HG03432 (cell line): ENCODE measurements at regions not wholly inside any gene's neighbourhood (a gene's known extent, or its start where the extent isn't known, plus 50 kb on each side); places are given as distances from the start of the nearest gene placed in this dataset.

ENCODE experiments used
- ATAC-seq: cut with Tn5 transposase; IDR thresholded peaks from one replicate; pipeline ENCODE4 v1.9.1; 2021; ENCODE audit warnings: mild to moderate bottlenecking, moderate library complexity; ENCODE audit not compliant: unreplicated experiment

GRCh38 chr4:96646146-96646545 is 806.3 kb downstream of the PDHA2 start:
- ATAC-seq, result no peak

- ATAC-seq, result no peak
Observed at GRCh38 chr4:96649536-96649935, 809.6 kb downstream of the PDHA2 start.

- no peak for ATAC-seq
Observed at GRCh38 chr4:96652158-96652557, 812.3 kb downstream of the PDHA2 start.

- ATAC-seq, result no peak
Observed at GRCh38 chr4:96652821-96653220, 812.9 kb downstream of the PDHA2 start.

- ATAC-seq, result no peak
Observed at GRCh38 chr4:96654045-96654444, 814.2 kb downstream of the PDHA2 start.

- ATAC-seq, result no peak
Observed at GRCh38 chr4:96670381-96670780, 830.5 kb downstream of the PDHA2 start.

- no peak for ATAC-seq
Observed at GRCh38 chr4:96675416-96675815, 835.5 kb downstream of the PDHA2 start.

- no peak for ATAC-seq
Observed at GRCh38 chr4:96675896-96676295, 836.0 kb downstream of the PDHA2 start.

- no peak for ATAC-seq
Observed at GRCh38 chr4:96676754-96677435, 837.0 kb downstream of the PDHA2 start.

GRCh38 chr4:96677499-96677898 is 837.6 kb downstream of the PDHA2 start:
- ATAC-seq, result no peak

GRCh38 chr4:96681218-96681617 is 841.3 kb downstream of the PDHA2 start:
- ATAC-seq, result no peak

- no peak for ATAC-seq
Observed at GRCh38 chr4:96685691-96686090, 845.8 kb downstream of the PDHA2 start.

GRCh38 chr4:96691521-96691920 is 851.6 kb downstream of the PDHA2 start:
- no peak for ATAC-seq

GRCh38 chr4:96698831-96699230 is 858.9 kb downstream of the PDHA2 start:
- ATAC-seq, result no peak

- ATAC-seq, result no peak
Observed at GRCh38 chr4:96703265-96703664, 863.4 kb downstream of the PDHA2 start.

- ATAC-seq, result no peak
Observed at GRCh38 chr4:96708766-96709165, 868.9 kb downstream of the PDHA2 start.

GRCh38 chr4:96713271-96713850 is 873.5 kb downstream of the PDHA2 start:
- no peak for ATAC-seq

- ATAC-seq, result no peak
Observed at GRCh38 chr4:96729641-96730040, 889.7 kb downstream of the PDHA2 start.

- no peak for ATAC-seq
Observed at GRCh38 chr4:96730432-96730831, 890.5 kb downstream of the PDHA2 start.

- no peak for ATAC-seq
Observed at GRCh38 chr4:96736352-96736889, 896.5 kb downstream of the PDHA2 start.

- ATAC-seq, result no peak
Observed at GRCh38 chr4:96739101-96739500, 899.2 kb downstream of the PDHA2 start.

- ATAC-seq, result no peak
Observed at GRCh38 chr4:96742332-96743014, 902.6 kb downstream of the PDHA2 start.
